Adipocyte (in vitro differentiated cells): ENCODE measurements at regions not wholly inside any gene's neighbourhood (a gene's known extent, or its start where the extent isn't known, plus 50 kb on each side); places are given as distances from the start of the nearest gene placed in this dataset.
A peak's percentile ranks its signal among the peaks of the same experiment; 100 is the strongest.

Experiments
- DNase-seq: peaks from one replicate; pipeline ENCODE4 v3.0.0-alpha.2; 2015; ENCODE audit warnings: low read depth
- H3K27me3 ChIP-seq: replicated peaks from 2 replicates; pipeline ENCODE4 v1.7.0; 2013; ENCODE audit warnings: mild to moderate bottlenecking, low read length, moderate library complexity; ENCODE audit not compliant: control insufficient read depth, insufficient read depth
- H3K36me3 ChIP-seq: 2 replicates; pipeline ENCODE4 v1.7.0; 2013; ENCODE audit warnings: low read length, mild to moderate bottlenecking, moderate library complexity; ENCODE audit not compliant: control insufficient read depth, insufficient read depth, severe bottlenecking
- H3K4me1 ChIP-seq: 2 replicates; pipeline ENCODE4 v1.7.0; 2013; ENCODE audit warnings: mild to moderate bottlenecking, low read length, moderate library complexity; ENCODE audit not compliant: control insufficient read depth, insufficient read depth
- H3K4me3 ChIP-seq: 2 replicates; pipeline ENCODE4 v1.7.0; 2013; ENCODE audit warnings: mild to moderate bottlenecking, low read length, moderate library complexity
- H3K9ac ChIP-seq: 2 replicates; pipeline ENCODE4 v1.7.0; 2013; ENCODE audit warnings: mild to moderate bottlenecking, low read length, moderate library complexity
- H3K9me3 ChIP-seq: 2 replicates; pipeline ENCODE4 v1.7.0; 2013; ENCODE audit warnings: mild to moderate bottlenecking, low read length, moderate library complexity; ENCODE audit not compliant: control insufficient read depth

DNA sequence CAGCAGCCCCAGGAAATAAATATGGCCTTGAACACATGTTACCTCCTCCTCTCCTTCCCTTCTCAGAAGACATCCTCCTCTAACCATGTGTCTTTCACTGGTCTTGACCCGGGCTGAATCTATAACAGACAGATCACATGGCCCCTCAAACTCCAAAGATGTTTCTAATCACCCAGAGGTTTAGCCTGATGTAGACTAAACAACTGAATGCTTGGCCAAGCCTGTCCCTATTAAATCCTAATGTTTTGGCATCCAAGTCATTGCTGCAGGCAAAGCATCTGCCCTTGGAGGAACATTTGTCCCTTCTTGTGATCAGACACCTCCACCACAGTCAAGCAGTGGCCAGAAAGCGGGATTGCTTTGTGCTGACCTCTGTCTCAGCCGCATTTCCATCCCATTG lies 65.5 kb downstream of the ANKRD60 start:
- Histone ChIP-seq H3K9me3 (no peaks in the 10 kb centered on the region), H3K9ac (no peak overlapping the region), H3K4me3 (no peak overlapping the region), H3K36me3 (no peaks in the 10 kb centered on the region), H3K27me3 (no peaks in the 10 kb centered on the region), H3K4me1 (peaks cover 24% of the 10 kb centered on the region)
- DNase-seq: peak; percentile 18

DNA sequence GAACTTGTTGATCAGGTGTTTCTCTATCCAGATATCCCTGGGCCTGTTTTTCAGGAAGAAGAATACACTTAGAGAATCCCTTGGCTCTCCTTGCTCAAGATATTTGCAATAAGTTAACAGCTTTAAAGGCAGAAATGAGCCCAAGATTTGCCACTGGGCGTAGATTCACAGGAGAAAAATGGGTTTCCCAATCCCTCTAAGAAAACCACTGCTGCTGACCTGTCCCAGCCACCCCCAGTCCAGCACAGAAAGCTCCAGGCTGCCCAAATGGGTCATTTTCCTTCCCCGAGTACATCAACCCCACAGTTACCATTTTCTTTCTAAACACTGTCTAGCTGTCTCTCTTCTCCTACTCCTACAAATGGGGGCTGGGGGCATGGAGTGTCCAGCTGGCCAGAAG lies 67.3 kb downstream of the ANKRD60 start:
- Histone ChIP-seq H3K36me3 (no peaks in the 10 kb centered on the region), H3K4me3 (no peak overlapping the region), H3K27me3 (no peaks in the 10 kb centered on the region), H3K4me1 (peaks cover 24% of the 10 kb centered on the region), H3K9ac (peak overlapping the region; percentile 79), H3K9me3 (no peaks in the 10 kb centered on the region)
- DNase-seq: no peak

DNA sequence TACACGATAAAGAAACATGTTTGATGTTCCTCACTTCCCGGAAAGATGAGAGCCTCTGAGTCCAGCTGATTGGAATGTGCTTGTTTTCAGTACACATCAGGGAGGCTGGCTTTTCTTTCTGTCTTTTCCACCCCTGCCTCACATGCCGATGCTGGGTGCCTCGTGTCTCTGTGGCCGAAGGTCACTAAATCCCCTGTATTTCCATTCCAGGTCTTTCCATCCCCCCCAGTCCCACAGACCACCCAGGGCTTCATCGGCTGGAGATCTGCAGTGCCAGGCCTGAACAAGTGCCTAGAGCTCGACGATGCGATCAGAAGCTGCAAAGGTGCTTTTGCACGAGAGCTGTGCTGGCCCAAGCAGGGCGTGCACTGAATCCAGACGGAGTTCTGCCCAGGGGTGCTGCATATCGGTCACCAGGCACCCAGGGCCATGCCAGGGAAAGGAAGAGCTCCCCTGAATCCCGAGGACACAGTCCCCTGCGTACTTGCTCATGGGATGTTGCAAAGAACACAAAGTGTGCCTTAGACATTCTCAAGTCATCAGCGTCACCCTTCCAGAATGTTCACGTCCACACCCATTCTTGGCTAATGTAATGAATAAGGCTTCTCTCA lies 67.9 kb downstream of the ANKRD60 start:
- Histone ChIP-seq H3K4me3 (peak overlapping the region; percentile 45), H3K27me3 (no peaks in the 10 kb centered on the region), H3K4me1 (peaks cover 24% of the 10 kb centered on the region), H3K9ac (peak overlapping the region; percentile 79), H3K36me3 (no peaks in the 10 kb centered on the region), H3K9me3 (no peaks in the 10 kb centered on the region)
- DNase-seq: peak; percentile 55

DNA sequence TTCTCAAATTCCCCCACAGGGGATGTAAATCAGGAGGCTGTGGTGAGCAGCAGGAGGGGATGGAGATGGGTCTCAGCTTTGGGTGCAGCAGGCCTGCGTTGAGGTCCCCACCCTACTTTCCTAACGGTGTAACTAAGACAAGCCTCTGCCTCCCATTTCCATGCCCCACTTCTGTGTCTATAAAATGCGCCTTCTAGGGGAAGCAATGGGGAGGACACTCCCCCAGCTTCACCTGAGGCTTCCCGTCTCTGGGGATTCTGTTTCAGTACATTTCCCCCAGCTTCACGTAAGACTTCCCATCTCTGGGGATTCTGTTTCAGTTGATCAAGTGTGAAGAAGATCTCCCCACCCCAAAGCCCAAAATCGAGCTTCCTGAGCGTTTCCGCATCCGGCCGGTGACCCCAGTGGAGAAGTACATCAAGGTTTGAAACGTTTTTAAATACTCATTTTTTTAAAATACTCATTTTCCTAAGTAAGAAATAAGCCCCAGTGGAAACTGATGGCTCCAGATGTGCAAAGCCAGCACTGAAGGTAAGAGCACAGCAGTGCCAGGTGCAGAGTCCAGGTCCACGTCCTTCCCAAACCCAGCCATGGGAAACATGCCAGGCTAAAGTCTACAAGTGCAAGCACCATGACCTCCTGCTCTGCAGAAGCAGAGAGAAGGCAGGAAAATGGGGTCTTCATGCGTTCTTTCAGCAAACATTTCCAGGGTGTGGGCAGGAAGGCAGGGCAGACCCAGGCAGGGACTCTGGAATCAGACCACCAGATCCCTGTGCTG lies 73.1 kb downstream of the ANKRD60 start:
- Histone ChIP-seq H3K36me3 (no peaks in the 10 kb centered on the region), H3K4me3 (no peak overlapping the region), H3K9ac (no peak overlapping the region), H3K4me1 (peaks cover 10% of the 10 kb centered on the region), H3K27me3 (peaks cover 16% of the 10 kb centered on the region), H3K9me3 (no peaks in the 10 kb centered on the region)
- DNase-seq: no peak

DNA sequence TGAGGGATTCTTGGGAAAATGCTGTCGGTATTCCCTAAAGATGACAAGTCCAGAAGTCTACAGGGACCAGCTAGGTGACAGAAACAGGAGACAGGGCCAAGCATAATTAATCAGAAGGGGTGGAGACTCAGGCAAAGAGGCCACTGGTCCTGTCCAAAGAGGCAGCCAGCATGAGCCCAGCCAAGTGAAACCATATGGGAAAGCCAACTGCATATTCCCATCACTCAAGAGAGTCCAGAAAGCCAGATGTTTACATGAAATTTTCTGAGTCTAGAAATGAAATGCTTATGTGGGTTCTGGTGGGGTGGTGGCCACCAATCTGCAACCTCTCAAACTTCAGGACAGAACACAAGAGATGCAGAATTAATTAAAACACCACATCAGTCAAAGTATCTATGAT lies 74.3 kb downstream of the ANKRD60 start:
- H3K36me3 ChIP-seq: no peaks in the 10 kb centered on the region
- peaks cover 24% of the 10 kb centered on the region for H3K27me3 ChIP-seq
- no peak for DNase-seq
- no peaks in the 10 kb centered on the region for H3K4me1 ChIP-seq
- H3K9ac ChIP-seq: no peak overlapping the region
- H3K9me3 ChIP-seq: no peaks in the 10 kb centered on the region
- H3K4me3 ChIP-seq: no peak overlapping the region

DNA sequence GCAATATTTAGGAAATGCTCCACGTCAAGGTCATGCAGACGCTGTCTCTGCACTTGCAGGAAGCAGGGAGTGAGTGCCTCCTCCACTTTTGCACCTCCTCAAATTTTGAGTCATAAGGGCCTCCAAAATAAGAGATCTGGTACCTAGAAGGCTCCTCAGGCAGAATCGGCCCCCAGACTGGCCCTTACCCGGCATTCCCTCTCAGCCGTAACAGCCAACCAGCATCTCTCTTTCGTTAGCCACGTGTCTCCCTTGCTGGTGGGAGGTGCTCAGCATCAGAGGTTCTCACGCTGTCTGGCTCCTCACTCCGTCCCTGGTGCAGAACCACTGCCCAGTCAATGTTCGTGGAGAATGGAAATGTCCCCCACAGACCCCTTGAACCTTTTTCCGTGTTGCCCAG lies 75.3 kb downstream of the ANKRD60 start:
- Histone ChIP-seq H3K4me1 (no peaks in the 10 kb centered on the region), H3K9me3 (no peaks in the 10 kb centered on the region), H3K9ac (no peak overlapping the region), H3K36me3 (no peaks in the 10 kb centered on the region), H3K27me3 (peaks cover 34% of the 10 kb centered on the region), H3K4me3 (no peak overlapping the region)
- DNase-seq: no peak

DNA sequence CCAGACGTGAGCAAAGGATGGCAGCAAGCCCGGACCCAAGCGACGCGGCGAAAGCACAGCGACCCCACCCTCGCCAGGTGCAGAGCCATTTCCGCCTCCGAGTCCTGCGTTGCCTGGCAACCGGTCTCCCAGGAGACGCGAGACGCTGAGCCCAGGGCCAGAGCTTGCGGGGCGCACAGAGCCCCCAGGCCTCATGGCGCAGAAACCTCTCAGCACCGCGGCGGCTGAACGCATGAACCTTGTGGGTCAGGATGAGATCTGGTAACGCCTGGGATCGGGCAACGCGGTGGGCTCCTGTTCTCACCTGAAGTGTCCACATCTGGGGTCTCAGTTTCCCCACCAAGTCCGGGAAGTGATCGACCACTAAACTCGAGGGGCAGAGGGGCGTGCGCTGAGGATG lies 77.7 kb downstream of the ANKRD60 start:
- Histone ChIP-seq H3K36me3 (no peaks in the 10 kb centered on the region), H3K4me3 (no peak overlapping the region), H3K4me1 (no peaks in the 10 kb centered on the region), H3K27me3 (peaks cover 49% of the 10 kb centered on the region), H3K9me3 (peaks cover 11% of the 10 kb centered on the region), H3K9ac (no peak overlapping the region)
- no peak for DNase-seq

DNA sequence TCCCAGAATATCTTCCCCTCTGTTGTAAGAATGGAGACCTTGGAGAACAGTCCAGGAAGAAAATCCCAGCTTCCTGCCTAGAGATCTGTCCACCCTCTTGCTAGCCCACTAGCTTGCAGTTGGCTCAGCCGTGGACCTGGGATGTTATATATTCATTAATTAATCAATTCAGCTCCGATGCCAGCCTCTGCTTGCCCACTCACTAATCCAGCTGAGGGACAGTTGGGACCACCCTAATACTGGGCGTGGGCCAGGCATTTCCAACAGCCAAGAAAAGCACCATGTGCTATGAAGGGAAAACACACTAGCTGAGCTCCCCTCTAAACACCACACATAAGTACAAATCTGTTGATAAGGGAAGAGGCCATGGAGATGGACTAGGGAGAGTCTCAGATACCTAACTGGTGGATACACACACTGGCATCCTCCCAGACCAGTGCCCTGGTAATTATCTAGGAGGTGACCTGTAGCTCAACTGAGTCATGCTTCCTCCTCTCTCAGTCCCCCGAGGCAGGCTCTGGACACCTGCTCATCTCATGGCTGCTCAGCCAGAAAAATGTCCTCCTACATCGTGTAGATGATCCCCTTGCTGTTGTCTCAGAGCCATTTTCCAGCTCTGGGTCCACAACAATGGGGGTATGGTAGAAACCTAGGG lies 78.9 kb downstream of the ANKRD60 start:
- Histone ChIP-seq H3K9ac (no peak overlapping the region), H3K36me3 (no peaks in the 10 kb centered on the region), H3K4me3 (no peak overlapping the region), H3K27me3 (peaks cover 57% of the 10 kb centered on the region), H3K9me3 (peaks cover 11% of the 10 kb centered on the region), H3K4me1 (no peaks in the 10 kb centered on the region)
- no peak for DNase-seq

DNA sequence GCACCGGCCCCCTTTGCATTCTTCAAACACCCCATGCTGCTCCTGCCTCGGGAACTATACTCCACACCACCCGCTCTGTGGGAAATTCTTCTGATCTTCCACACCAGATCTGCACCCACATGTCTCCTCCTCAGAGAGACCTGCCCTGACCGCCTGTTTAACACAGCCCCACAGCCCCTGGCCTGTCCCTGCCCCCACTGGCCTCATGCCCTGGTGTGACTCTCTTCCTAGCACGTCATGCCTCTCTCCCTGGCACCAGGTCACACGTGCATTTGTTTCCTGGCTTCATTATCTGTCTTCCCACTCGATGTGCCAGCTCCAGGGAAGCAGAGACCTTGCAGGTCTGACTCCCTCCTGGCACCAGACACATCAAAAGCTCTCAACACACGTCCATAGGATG lies 79.6 kb downstream of the ANKRD60 start:
- Histone ChIP-seq H3K27me3 (peaks cover 58% of the 10 kb centered on the region), H3K4me3 (no peak overlapping the region), H3K9ac (no peak overlapping the region), H3K4me1 (no peaks in the 10 kb centered on the region), H3K9me3 (peaks cover 11% of the 10 kb centered on the region), H3K36me3 (no peaks in the 10 kb centered on the region)
- no peak for DNase-seq

DNA sequence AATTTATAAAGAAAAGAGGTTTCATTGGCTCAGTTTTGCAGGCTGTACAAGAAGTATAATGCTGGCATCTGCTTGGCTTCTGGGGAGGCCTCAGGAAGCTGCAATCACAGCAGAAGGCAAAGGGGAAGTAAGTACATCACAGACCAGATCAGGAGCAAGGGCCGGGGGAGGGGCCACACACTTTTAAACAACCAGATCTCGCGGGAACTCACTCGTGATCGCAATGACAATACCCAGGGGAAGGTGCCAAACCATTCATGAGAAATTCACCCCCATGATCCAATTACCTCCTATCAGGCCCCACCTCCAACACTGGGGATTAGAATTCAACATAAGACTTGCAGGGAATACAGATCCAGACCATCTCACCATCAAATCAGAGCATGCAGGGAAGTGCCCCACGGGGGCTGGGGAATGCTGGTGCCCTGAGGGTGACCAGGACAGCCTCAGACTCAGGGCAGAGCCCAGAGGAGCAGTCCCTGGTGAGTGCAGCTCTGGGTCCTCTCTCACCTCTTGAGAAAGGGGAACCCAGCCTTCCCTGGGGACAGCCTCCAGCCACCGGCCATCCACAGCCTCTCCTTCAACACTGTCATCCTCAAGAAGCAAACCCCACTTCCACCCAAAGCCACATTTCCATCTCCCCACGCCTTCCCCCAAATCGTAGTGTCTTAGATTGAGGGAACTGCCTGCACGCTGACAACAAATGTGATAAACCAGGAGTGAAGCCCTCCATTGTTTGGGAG lies 80.7 kb downstream of the ANKRD60 start:
- Histone ChIP-seq H3K27me3 (peaks cover 52% of the 10 kb centered on the region), H3K4me1 (no peaks in the 10 kb centered on the region), H3K9me3 (peaks cover 11% of the 10 kb centered on the region), H3K4me3 (no peak overlapping the region), H3K36me3 (no peaks in the 10 kb centered on the region), H3K9ac (no peak overlapping the region)
- DNase-seq: no peak

DNA sequence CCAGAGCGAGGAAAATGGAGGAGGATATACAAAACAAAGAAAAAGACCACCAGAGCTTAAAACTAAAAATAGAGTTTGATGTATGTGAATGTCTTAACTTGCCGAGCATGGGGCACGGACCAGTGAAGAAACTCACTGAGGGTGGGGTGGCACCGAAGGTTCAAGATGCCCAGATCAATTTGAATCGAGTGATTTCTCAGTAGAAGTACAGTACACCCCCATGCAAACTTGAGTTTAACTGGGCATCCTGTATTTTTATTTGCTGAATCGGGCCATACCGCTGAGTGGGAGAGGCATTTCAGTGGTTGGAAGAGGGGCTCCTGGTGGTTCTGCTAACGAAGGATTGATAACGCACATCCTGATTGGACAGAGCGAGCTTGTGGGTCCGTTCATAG lies 81.7 kb downstream of the ANKRD60 start:
- DNase-seq: no peak
- Histone ChIP-seq H3K9ac (no peak overlapping the region), H3K4me3 (no peak overlapping the region), H3K36me3 (no peaks in the 10 kb centered on the region), H3K27me3 (peaks cover 54% of the 10 kb centered on the region), H3K4me1 (no peaks in the 10 kb centered on the region), H3K9me3 (peaks cover 11% of the 10 kb centered on the region)
